ENCODE measurements at regions not wholly inside any gene's neighbourhood (a gene's known extent, or its start where the extent isn't known, plus 50 kb on each side); places are given as distances from the start of the nearest gene placed in this dataset.

DNA sequence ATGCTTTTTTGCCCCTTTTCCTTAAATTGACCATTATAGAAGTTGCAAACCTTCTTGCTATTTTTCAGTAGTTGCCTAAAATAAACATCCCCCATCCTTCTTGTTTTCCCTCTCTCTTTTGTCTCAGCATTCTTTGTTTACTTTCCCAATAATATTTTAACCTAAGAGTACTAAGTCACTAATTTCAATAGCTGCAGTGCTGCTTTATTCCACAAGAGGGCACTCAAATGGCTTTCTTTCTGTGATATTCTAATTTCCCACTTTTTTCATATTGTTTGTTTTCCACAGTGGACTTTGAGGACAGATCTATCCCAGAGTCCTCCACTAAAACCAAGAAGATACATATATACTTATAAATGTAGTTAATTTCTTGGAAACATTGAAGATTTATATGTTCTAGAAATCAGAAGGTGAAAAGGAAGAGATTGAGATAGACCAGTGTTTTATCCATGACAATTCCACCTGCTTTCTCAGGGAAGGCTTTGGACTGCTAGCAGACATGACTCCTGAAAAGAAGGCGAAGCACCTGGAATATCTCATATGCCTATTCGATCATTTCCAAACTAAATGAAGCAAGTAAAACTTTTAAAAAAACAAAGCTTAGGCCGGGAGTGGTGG, 104.8 kb upstream of the GRIK1 start:
- H3K27me3 ChIP-seq (ENCODE audit: insufficient read depth, poor library complexity, severe bottlenecking): no peaks in the 10 kb centered on the region
- H3K27ac ChIP-seq (replicated peaks): no peak overlapping the region
- TF ChIP-seq SPI1 (IDR thresholded peaks at IDR 0.05; ENCODE audit: borderline replicate concordance, low read depth) (no peak), GABPA (IDR thresholded peaks at IDR 0.05; ENCODE audit: low read depth) (no peak), REST (IDR thresholded peaks at IDR 0.05; ENCODE audit: insufficient replicate concordance, low read depth) (no peak), POLR2AphosphoS5 (IDR thresholded peaks at IDR 0.05; ENCODE audit: low read depth) (no peak)
- TF ChIP-seq, protein P1, sequence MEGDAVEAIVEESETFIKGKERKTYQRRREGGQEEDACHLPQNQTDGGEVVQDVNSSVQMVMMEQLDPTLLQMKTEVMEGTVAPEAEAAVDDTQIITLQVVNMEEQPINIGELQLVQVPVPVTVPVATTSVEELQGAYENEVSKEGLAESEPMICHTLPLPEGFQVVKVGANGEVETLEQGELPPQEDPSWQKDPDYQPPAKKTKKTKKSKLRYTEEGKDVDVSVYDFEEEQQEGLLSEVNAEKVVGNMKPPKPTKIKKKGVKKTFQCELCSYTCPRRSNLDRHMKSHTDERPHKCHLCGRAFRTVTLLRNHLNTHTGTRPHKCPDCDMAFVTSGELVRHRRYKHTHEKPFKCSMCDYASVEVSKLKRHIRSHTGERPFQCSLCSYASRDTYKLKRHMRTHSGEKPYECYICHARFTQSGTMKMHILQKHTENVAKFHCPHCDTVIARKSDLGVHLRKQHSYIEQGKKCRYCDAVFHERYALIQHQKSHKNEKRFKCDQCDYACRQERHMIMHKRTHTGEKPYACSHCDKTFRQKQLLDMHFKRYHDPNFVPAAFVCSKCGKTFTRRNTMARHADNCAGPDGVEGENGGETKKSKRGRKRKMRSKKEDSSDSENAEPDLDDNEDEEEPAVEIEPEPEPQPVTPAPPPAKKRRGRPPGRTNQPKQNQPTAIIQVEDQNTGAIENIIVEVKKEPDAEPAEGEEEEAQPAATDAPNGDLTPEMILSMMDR (IDR thresholded peaks at IDR 0.05; ENCODE audit: insufficient read depth, low read length): peak; percentile 55
- DNase-seq (ENCODE audit: low read depth in 1 of 2, low spot score in 1 of 2): no peak
- H3K4me3 ChIP-seq (replicated peaks; ENCODE audit: insufficient read depth, low read length): no peak overlapping the region

DNA sequence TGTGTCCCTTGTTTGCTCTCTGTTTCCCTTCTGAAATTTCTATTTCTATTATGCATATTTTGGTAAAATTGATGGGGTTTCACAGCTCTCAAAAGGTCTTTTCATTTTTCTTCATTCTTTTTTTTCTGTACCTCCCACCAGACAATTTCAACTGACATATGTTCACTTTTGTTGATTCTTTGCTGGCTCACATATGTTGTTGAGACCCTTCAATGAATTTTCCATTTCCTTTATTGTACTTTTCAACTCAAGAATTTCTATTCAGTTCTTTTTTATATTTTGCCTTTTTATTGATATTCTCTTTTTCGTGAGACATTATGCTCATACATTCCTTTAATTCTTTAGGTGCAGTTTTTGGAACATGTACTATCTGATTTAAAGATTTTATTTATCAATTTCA, 102.6 kb upstream of the GRIK1 start:
- H3K27me3 ChIP-seq (ENCODE audit: insufficient read depth, poor library complexity, severe bottlenecking): no peaks in the 10 kb centered on the region
- DNase-seq (ENCODE audit: low read depth in 1 of 2, low spot score in 1 of 2): no peak
- TF ChIP-seq, protein P1 (IDR thresholded peaks at IDR 0.05; ENCODE audit: insufficient read depth, low read length): no peak
- no peak for TF ChIP-seq GABPA (IDR thresholded peaks at IDR 0.05; ENCODE audit: low read depth)
- TF ChIP-seq POLR2AphosphoS5 (IDR thresholded peaks at IDR 0.05; ENCODE audit: low read depth): no peak
- no peak for TF ChIP-seq SPI1 (IDR thresholded peaks at IDR 0.05; ENCODE audit: borderline replicate concordance, low read depth)
- no peak for TF ChIP-seq REST (IDR thresholded peaks at IDR 0.05; ENCODE audit: insufficient replicate concordance, low read depth)
- H3K4me3 ChIP-seq (replicated peaks; ENCODE audit: insufficient read depth, low read length): no peak overlapping the region
- H3K27ac ChIP-seq (replicated peaks): no peak overlapping the region

GRCh38 chr21:30033441-30033840, 93.6 kb upstream of the GRIK1 start:
- Histone ChIP-seq H3K27ac (replicated peaks) (no peak overlapping the region), H3K27me3 (ENCODE audit: insufficient read depth, poor library complexity, severe bottlenecking) (no peaks in the 10 kb centered on the region), H3K4me3 (replicated peaks; ENCODE audit: insufficient read depth, low read length) (no peak overlapping the region)
- TF ChIP-seq, protein P1 (IDR thresholded peaks at IDR 0.05; ENCODE audit: insufficient read depth, low read length): no peak
- no peak for TF ChIP-seq POLR2AphosphoS5 (IDR thresholded peaks at IDR 0.05; ENCODE audit: low read depth)
- TF ChIP-seq REST (IDR thresholded peaks at IDR 0.05; ENCODE audit: insufficient replicate concordance, low read depth): no peak
- no peak for TF ChIP-seq GABPA (IDR thresholded peaks at IDR 0.05; ENCODE audit: low read depth)
- TF ChIP-seq SPI1 (IDR thresholded peaks at IDR 0.05; ENCODE audit: borderline replicate concordance, low read depth): no peak
- no peak for DNase-seq (ENCODE audit: low read depth in 1 of 2, low spot score in 1 of 2)

Measured in HL-60 (cell line).